Middle frontal gyrus (tissue), 1 donor: ENCODE measurements at regions not wholly inside any gene's neighbourhood (a gene's known extent, or its start where the extent isn't known, plus 50 kb on each side); places are given as distances from the start of the nearest gene placed in this dataset.

ENCODE experiments used
- DNase-seq: peaks from one replicate; pipeline ENCODE4 v3.0.0-alpha.2; 2015; ENCODE audit warnings: low spot score; ENCODE audit errors: extremely low spot score

DNA sequence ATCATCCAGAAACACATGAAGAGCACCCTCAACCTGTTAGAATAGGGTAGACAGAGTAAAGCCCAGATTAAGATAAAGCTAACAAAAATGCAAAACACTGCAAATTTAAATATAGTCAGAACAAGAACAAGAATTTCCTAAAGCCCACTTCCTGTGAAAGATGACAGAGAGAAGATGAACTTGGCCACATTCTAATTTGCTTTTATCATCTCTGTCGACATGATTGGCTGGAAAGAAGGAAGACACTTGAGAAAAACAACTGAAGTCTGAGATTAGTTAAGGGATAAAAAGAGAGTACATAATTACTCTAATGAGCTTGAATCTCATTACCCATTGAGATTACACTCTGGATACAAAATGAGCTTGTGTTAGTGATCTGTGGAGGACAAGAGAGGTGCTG, 537.6 kb downstream of the KLF5 start:
- DNase-seq = no peak

DNA sequence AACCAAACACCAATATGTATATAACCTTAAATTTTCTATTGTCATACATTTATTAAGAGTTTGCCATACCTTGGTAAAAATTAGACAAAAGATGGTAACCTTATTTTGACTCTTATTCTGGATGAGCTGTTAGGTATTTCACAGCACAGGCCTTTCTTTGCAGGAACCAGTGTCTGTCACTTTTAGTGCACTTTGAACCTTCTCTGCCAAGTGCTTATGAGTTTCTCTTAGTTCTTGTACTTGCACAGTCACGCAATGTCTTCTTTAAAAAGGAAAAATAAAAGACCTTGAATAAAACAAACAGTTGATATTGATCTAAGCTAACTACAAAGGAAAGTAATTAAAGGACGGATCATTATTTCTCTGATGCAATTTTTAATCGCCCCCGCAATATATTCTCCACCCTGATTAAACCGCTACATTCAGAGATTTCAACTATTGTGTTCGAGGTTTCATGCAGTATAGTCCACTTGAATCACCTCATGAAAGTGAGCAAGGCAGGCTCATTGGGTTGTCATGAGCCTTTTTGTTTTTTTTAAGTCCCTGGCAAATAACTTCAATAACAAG, 534.5 kb downstream of the KLF5 start:
- DNase-seq = no peak

DNA sequence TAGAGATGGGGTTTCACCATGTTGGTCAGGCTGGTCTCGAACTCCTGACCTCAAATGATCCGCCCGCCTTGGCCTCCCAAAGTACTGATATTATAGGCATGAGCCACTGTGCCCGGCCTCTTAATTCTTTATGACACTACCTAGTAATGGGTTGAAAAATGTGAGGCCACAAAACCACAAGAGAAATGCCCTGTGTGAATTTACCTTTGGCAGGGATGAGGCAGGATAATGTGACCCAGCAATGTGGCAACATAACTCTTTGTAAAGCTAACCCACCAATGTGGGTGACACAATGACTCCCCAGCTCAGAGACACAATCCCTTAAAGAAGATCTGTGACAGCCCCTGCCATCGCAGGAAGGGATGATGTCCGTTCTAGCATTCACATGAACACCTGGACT, 533.1 kb downstream of the KLF5 start:
- no peak for DNase-seq

DNA sequence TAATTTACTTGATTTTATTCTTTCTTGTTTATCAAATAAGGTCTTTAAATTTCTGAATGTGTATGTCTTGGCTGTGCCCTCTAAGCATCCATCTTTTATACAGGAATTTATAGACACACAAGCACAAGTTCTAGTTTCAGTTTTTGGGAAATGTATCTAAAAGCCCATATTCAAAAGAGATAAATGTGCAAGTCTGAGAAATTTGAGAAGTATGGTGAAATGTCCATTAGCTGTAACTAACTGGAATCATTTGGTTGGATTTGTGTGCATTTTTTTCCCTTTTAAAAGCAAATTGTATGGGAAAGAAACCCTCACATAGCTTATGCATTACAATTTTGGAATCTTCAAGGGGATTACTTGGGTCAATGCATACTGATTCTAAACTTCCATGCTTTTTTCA, 532.0 kb downstream of the KLF5 start:
- DNase-seq = no peak

DNA sequence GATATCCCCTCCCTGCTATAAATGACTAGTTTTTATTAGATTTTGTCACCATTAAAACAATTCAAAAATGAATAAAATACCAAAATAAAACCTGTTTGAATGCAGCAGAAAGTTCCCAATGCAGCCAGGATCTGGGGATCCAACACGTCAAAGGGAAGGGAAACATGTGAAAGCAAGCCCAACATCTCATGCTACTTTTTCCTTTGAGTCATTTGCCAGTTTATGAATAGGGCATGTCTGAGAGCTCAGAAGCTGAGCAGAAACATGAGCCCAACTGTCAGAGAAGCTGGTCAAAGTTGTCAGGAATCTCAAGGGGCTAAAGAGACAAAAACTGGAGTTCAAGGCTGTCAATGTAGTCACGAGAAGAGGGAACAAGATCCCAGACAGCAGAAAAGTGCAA, 526.4 kb downstream of the KLF5 start:
- no peak for DNase-seq

DNA sequence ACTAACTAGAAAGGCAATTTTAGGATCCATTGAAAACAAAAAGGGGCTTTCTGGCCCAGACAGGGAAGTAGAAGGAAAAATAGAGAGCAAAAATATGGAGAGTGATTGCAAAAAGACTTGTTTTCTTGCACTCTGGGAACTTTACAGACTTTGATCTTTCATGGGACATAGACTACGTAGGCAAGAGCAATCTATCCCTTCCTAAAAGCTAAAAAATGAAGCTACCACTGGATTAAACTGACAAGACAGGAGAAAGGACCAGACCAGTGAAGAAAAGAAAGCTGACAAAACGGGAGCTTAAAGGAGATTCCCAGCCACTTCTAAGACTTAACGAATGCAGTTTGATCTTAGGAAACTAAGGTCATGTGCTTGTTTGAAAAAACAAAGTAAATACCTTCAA, 524.5 kb downstream of the KLF5 start:
- DNase-seq = no peak

DNA sequence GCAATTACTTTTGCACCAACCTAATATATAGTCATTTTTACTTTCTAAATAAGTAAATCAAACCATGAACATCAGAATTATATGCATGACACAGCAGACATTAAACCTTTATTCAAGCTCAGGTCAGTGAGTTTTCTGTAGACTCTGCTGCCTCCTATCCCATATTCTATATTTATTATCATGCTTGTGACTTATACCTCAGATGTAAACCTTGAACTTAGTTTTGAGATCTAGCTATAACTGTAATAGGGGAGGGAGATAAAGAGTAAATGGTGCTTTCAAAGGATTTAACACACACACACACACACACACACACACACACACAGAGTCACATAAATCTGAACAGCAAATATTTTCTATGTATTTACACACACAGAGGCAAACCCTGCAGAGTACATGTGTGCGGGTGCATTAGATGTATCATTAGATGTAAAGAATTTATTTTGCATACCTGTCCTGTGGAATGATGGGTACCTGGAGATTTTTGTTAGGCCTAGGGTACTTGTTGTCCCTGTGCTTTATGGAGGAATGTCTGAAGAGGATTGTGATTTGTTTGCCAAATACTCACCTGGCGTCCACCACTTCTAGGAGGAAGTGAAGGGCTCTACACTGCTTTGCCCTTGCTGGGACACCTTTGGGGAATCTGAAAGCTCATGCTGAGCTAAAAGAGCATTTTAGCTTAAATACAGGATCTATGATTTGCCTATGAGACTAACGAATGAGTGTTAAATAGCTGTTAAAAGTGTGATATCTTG, 521.9 kb downstream of the KLF5 start:
- no peak for DNase-seq

DNA sequence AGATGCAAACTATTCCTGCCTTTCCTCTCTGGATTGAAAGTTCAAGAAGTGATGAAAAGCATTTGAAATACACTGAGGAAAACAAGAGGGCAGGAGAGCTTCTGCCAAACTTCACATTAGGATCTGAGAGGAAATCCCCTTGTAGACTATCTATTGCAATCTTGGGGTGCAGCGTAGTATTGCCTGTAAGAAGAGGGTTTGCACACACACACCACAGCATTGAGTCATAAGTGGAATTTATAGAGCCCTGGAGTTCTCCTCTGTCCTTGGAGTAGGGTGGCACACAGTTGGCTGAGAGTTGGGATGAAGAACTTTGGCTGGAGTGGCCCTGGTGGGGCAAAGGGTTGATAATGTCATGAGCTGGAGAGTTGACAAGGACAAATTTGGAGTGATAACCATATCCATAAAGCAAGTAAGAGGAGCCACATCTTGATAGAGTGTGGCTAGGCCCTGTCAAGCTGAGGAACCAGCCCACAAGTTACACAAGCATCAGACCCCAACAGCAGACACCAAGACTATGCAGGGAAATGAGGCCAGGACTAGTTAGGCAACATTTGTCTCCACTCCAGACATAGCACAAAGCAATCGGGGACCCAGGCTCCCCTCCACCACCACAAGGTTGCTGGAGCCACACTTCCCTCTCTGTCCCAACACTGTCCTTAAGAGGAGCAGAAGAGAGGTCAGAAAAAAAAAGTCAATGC, 520.9 kb downstream of the KLF5 start:
- no peak for DNase-seq

DNA sequence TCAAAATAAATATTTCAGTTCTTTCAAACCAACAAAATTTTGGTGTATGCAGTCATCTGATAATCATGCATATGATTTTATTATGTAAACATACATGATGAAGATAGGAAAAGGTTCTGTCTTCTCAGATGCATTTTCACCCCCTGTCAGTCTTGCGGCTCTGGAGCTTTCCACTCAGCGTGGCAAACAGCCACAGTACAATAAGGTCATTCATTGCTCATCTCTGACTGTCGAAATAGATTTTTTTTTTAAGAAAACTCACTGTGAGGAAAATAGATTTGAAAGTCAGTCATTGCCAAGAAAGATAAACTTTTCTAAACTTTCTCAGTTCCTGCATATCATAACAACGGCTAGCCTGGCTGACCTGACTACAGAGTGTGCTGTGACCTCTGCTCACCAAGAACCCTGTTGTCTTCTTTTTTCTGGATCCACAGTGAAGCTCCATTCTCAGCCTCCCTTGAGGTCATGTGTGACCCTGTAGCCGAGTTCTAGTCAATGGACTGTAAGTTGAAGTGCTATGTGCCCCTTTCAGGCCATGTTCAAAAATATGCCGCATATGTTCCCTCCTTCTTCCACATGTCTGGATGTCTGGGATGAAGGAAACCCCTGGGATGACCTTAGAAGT, 519.6 kb downstream of the KLF5 start:
- no peak for DNase-seq

DNA sequence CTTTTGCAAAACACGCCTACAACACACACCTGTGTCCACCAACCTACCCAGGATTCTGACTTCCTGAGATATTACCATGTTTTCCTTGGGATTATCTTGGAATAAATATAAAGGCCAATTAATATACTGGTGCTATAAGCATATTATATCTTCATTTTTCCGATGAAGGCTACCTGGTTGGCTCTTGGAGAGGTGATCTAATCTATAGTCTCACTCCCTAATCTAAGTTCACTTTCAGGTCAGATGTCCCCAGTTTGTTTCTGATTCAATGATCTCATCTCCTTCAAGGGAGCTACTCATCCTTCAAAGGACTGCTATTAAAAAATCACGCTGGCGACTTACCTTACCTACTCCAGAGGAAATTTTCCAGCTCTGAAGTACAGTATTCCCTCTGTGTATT, 517.5 kb downstream of the KLF5 start:
- no peak for DNase-seq

DNA sequence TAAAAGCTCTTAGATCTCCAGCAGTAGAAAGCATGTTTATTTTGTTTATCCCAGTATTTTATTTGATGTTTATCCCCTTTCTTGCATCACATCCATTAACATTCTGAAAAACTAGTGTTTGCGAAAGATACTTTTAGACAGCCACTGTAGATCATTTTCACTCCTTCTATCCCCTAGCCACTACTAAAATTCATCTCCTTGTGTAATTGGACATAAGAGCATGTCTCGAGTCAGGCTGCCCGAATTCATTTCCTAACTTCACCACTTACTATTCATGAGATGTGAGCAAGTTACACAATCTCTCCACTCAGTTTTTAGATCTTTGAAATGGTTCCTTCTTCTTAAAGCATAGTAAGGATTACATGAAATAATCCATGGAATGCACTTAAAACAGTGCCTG, 514.0 kb downstream of the KLF5 start:
- no peak for DNase-seq

DNA sequence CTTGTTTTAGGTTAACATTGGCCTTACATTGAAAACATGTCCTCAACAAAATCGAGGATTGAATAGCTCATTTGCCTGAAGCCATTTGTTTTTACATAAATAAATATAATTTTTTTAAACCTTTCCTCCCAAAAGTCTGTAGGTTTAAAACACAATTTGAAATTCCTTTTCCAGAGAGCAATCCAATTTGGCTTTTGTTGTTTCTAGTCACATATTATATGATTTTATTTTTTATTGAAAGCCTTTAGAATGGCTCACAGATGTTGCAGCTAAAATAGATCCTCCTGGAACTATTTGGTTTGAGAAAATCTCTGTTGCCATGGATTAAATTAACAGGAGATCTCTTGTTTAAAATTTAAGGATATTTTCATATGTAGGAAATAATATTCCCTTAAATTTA, 512.6 kb downstream of the KLF5 start:
- no peak for DNase-seq

DNA sequence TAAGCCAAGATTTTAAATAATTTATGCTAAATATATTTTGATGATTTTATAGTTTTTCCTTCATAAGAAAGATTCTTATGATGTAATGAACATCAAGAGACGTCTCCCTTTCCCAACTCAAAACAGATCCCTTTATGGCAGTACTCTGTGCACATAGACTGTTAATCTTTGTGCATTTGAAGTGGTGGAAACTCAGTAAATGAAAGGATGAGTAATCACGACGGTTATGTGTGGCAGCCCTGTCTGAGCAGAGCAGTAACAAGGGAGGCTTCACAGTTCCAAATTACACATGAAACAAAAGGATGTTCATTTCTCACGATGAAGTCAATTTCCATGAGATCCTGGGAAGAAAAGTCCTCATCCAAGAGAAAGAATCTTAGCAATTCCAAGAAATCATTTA, 498.1 kb downstream of the KLF5 start:
- no peak for DNase-seq

DNA sequence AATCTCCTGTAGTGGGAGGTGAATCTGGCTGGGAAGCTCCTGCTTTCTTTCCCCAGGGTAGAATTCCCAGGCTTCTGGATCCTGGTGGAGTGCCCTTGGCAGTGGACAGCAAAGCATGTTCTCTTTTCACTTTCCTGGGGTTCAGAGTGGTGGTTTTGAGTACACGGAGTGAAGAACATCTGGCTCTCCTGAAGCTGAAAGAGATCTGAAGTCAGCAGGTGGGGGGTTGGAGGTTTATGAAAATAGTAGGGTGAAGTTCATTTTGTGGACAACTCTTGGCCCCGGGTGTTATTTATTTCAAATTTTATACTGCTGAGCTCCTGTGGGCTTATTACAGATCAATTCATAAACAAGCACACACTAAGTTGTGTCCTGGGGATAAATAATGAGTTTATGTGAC, 497.3 kb downstream of the KLF5 start:
- no peak for DNase-seq

DNA sequence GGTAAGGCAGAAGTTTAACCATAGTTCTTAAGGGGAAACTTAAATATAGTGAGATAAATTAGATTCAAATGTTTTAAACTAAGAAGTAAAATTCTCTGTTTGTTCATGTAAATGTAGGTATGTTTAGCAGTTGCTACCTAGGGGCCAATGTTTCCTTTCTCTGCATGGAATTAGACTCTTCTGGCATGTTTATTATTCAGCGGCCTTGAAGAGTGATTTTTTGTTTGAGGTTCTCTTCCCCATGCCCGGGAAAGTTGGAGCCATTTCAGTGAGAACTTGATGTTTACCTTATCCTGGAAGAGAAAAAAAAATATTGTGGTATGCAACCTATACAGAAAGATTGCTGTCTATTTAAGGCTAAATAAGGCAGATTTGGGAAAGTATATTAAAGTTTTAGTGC, 492.9 kb downstream of the KLF5 start:
- DNase-seq = no peak

DNA sequence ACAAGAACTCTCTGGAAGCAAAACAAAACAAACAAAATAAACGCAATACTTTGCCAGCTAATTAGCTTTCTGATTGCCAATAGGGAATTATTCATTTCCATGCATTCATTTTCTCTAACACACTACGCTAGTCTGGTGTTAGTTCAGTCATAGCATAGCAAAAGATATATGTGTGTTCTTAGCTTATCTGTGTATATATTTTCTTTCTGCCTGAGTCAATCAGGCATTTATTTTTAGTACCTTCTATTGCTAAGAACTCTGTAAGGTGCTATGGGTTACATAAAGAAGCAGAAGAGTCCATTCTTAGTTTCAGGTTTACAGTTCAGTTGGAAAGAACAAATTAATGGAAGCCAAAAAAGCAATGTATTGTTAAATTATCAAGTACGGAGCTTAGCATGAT, 490.9 kb downstream of the KLF5 start:
- DNase-seq = no peak

DNA sequence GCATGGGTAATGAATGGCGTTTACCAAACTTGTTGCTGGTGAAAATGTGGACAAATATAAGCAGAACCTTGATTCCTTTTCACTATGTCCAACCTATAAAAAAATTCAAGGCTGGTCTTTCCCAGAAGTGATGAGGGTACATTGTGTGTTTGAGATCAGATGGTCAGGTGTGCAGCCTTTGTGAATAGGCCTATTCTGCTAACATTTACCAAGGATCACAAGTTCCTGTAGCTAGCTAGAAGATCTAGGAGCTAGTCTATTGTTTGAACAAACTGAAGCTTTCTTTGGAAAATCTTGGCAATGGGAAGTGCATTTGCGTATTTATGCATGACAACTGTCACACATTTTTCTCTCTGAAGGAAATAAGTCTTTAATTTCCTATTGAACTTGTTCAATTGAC, 489.6 kb downstream of the KLF5 start:
- no peak for DNase-seq

DNA sequence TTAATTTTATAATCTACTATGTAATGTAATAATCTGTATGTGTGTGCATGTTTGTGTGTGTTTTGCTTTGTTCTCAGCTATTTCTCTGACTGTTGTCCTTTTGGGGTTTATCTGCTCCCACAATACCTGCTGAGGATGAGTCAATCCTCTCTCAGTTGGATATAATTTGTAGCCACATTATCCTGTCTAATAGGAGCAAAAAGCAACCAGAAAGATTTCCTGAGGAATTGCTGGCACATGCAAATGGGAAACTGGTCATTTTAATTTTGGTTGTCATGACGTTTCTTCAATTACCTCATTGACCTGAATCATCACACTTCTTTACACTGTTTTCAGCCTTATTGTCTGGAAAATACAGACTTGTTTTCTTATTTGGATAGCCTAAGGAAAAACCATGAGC, 488.4 kb downstream of the KLF5 start:
- no peak for DNase-seq

DNA sequence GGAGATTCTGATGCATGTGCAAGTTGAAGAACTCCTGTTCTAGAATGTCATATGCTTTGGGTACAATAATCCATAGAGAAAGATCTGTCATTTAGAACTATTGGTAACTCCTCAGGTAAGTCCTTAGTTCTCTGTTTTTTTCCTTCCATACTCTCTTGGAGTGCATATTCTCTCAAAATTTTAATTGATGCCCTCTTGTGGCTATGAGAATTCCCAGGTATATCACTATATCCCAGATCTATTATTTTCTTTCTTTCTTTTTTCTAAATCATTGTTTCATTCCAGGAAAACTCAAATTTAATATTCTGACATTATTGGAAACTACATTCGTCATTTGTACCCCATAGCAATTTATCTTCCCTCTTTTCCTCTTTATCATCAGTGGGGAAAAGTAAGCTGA, 485.4 kb downstream of the KLF5 start:
- no peak for DNase-seq

DNA sequence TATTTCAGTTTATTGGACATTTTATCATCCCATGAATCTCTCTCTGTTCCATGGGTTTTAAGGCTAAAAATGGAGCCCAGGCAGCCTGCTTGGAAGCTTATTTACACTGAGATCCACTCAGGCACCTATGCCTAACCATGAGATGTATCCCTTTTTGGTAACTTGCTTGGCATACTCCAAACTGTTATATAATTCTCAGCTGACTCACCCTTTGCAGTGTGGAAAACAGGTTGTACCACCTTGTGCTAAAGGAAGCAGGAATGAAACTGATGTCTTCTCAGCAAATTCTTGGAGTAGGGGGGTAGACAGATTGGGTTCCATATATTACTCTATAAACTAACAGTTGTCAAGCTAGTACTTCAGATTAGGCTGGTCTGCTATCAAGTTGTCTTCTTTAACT, 483.6 kb downstream of the KLF5 start:
- DNase-seq = no peak

DNA sequence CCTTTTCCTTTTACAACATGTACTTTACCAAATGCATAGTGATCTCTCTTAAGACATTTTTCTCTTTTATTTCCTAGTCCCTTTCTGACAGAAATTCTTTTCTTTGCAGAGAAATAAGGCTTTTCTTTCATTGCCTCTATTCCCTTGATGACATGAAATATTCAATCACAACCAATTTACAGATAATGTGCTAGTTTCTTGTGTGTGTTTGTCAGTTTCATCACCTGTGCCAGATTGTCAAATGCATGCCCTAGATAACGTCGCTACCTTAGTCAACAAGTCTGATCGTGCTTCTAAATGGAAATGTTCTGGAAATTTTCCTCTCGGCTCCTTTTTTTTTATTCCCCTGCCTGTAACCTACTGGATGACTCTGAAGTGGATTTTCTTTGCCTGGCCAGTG, 478.1 kb downstream of the KLF5 start:
- DNase-seq = no peak

DNA sequence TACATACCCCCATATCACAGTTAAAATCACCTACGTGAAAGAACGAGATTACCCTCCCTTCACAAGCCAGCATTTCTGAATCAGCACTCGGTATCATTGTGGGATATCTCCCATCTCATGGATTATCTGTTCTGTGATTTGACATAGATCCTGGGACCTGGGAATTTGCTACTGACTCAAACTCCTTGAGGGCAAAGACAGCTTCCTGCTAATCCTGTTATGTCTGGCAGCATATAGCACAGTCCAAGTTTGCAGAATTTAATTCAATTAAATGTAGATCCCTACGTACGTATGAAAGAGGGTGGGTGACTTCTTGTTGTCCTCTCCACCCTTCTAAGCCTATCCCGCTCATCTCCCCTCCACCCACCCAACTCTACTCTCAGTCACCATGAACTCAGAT, 476.5 kb downstream of the KLF5 start:
- no peak for DNase-seq
